GM23248 (cell line): ENCODE measurements at regions not wholly inside any gene's neighbourhood (a gene's known extent, or its start where the extent isn't known, plus 50 kb on each side); places are given as distances from the start of the nearest gene placed in this dataset.

ENCODE experiments used
- EZH2 ChIP-seq: fragments of 200-600 bp; sonication (generic); IDR thresholded peaks from 2 replicates; pipeline ENCODE4 v1.6.1; 2018; ENCODE audit warnings: antibody characterized with exemption, mild to moderate bottlenecking; ENCODE audit not compliant: insufficient read depth, poor library complexity, severe bottlenecking
- EZH2phosphoT487 ChIP-seq: fragments of 200-600 bp; sonication (generic); IDR thresholded peaks from 2 replicates; pipeline ENCODE4 v1.6.1; 2018; ENCODE audit warnings: antibody characterized with exemption, moderate library complexity, mild to moderate bottlenecking, low read depth; ENCODE audit not compliant: insufficient read depth

- TF ChIP-seq EZH2phosphoT487 (no peak), EZH2 (no peak)
Measured at GRCh38 chr2:239787538-239788050, 237.5 kb downstream of the NDUFA10 start.
